Left lung (tissue), 4 donors: ENCODE measurements at regions not wholly inside any gene's neighbourhood (a gene's known extent, or its start where the extent isn't known, plus 50 kb on each side); places are given as distances from the start of the nearest gene placed in this dataset.

Experiments used
- ATAC-seq: fragments of 200-7000 bp; cut with Tn5 transposase; one replicate; pipeline ENCODE4 v1.9.1; 2020; ENCODE audit warnings: moderate library complexity
- DNase-seq, 4 donors: peaks; one replicate each; pipeline ENCODE4 v3.0.0-alpha.2; 2013 to 2020
- H3K27ac ChIP-seq, 2 donors: fragments of 200-600 bp; sonication (generic) in 1 of 2; one replicate each; pipeline versions ENCODE4 v1.5.0 to v1.8.0; 2020 to 2021
- H3K27me3 ChIP-seq, 2 donors: fragments of 200-600 bp; sonication (generic) in 1 of 2; one replicate each; pipeline versions ENCODE4 v1.5.0 to v1.8.0; 2020 to 2021
- H3K36me3 ChIP-seq, 2 donors: fragments of 200-600 bp; sonication (generic) in 1 of 2; one replicate each; pipeline versions ENCODE4 v1.5.0 to v1.8.0; 2020 to 2021
- H3K4me1 ChIP-seq, 2 donors: fragments of 200-600 bp; one replicate each; pipeline ENCODE4 v1.8.0; 2021
- H3K4me3 ChIP-seq, 2 donors: fragments of 200-600 bp; sonication (generic) in 1 of 2; one replicate each; pipeline versions ENCODE4 v1.5.0 to v1.8.0; 2020 to 2021; ENCODE audit warnings: mild to moderate bottlenecking in 1 of 2
- H3K9me3 ChIP-seq, 2 donors: fragments of 200-600 bp; sonication (generic) in 1 of 2; one replicate each; pipeline versions ENCODE4 v1.5.0 to v1.8.0; 2020 to 2021
- CTCF ChIP-seq, 2 donors: fragments of 200-600 bp; sonication (generic) in 1 of 2; IDR thresholded peaks; one replicate each; pipeline versions ENCODE4 v1.5.0 to v1.8.0; 2021; ENCODE audit warnings: antibody characterized with exemption in 2 of 2
- intact Hi-C, 2 donors: fragments of 100-400 bp; cut with DNase I; formaldehyde crosslinking; loops; one replicate each; pipeline versions ENCODE4 v1.11.2 to v1.14.2; 2022
- donor health status: DM: no; HTN: yes; CAD: no.
- donor health status: DM: no; HTN: no; CAD: no.

DNA sequence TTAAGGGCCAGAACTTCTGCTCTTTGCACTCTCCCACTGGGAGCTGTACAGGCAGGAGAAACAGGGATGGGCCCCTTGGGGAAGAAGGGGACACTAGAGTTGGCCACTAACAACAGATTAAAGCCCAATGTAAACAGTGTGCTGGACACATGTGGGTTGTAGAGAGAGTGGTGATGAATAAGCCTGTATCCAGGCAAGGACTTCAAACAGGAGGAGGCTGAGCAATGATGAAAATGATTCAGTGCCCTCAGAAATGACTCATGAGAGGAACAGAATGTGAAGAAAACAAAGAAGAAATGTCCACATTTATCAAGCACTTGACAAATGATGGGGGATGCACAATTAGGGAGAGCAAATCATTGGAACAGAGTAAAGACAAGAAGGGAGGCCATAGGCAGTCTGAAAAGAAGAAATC, 242.3 kb downstream of the TBX18 start:
- TF ChIP-seq CTCF (IDR thresholded peaks at IDR 0.05) = no peak
- no peak overlapping the region for H3K4me3 ChIP-seq
- no peaks in the 10 kb centered on the region for H3K27me3 ChIP-seq
- H3K9me3 ChIP-seq = no peaks in the 10 kb centered on the region
- H3K4me1 ChIP-seq = no peaks in the 10 kb centered on the region
- intact Hi-C loops = no loop called here
- H3K27ac ChIP-seq = no peak overlapping the region
- ATAC-seq = peak; percentile 29
- DNase-seq = no peak
- H3K36me3 ChIP-seq = no peaks in the 10 kb centered on the region

- no peak overlapping the region for H3K4me3 ChIP-seq
- no peaks in the 10 kb centered on the region for H3K27me3 ChIP-seq
- H3K9me3 ChIP-seq = no peaks in the 10 kb centered on the region
- intact Hi-C loops = no loop called here
- ATAC-seq (no peak), DNase-seq (no peak)
- TF ChIP-seq CTCF (IDR thresholded peaks at IDR 0.05) = no peak
- no peaks in the 10 kb centered on the region for H3K4me1 ChIP-seq
- H3K36me3 ChIP-seq = no peaks in the 10 kb centered on the region
- no peak overlapping the region for H3K27ac ChIP-seq
Observed at GRCh38 chr6:84521511-84521910, 242.9 kb downstream of the TBX18 start.

DNA sequence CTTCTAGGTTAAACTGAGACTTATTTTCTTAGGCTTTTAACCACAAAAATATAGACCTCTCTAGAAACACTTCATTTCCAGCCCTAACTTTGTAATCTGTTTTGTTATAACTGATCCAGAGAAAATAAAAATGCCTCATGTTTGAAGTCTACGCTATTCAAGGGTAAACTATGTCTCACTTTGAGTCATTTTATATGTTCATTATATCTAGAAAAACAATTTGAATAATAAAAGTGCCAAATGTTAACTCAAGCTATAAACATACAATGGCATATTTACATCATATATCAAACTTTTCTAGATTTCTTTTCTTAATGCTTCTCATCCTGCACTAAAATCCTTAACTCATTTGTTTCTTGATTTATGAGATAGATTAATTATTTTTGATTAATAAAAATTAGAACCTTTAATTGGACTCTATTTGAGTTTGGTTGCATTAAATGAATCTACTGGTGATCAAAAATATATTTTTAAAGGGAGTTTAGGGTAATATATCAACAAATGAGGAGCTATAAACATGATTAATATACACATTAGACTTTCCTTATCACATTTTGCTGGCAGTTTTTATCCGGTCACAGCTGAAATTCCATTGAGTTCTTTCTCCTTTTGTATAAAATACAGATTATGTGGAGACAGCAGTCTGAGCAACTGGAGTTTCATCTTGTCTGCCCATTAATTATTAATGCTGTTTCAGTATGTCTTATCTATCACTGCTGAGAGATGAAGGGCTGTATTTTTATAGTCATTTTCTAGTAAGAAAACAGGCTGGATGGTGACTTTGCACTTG, 246.5 kb downstream of the TBX18 start:
- no peaks in the 10 kb centered on the region for H3K27me3 ChIP-seq
- ATAC-seq = no peak
- no peak overlapping the region for H3K4me3 ChIP-seq
- no peak for TF ChIP-seq CTCF (IDR thresholded peaks at IDR 0.05)
- peak in 2 of 4 donors; percentile 11 to 13 for DNase-seq
- no peaks in the 10 kb centered on the region for H3K9me3 ChIP-seq
- no peak overlapping the region for H3K27ac ChIP-seq
- intact Hi-C loops = no loop called here
- H3K4me1 ChIP-seq = no peaks in the 10 kb centered on the region
- no peaks in the 10 kb centered on the region for H3K36me3 ChIP-seq

GRCh38 chr6:84516154-84516553, 248.2 kb downstream of the TBX18 start:
- no peak for ATAC-seq
- intact Hi-C loops = no loop called here
- Histone ChIP-seq H3K27me3 (no peaks in the 10 kb centered on the region), H3K27ac (no peak overlapping the region), H3K36me3 (no peaks in the 10 kb centered on the region), H3K4me3 (no peak overlapping the region), H3K4me1 (no peaks in the 10 kb centered on the region), H3K9me3 (no peaks in the 10 kb centered on the region)
- no peak for DNase-seq
- TF ChIP-seq CTCF (IDR thresholded peaks at IDR 0.05) = no peak

DNA sequence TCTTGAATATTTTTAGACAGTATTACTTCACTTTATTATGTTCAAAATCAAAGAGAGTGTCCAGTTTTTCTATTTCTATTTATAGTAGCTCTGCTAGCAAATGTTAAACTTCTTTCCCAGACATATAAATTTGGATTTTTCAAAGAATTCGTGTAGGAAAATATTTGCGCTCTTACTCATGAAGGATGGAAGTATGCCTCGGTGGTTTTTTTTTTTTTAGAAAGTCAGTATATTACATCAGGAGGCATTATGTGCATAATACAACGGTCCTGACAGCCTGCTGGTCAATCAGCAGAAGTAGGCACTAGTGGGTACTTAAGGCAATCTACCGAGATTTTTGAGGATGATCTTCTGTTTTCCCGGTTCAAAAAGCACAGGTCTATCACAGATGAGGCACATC, 249.3 kb downstream of the TBX18 start:
- no peaks in the 10 kb centered on the region for H3K27me3 ChIP-seq
- intact Hi-C loops = no loop called here
- H3K4me3 ChIP-seq = no peak overlapping the region
- ATAC-seq = no peak
- no peaks in the 10 kb centered on the region for H3K4me1 ChIP-seq
- no peaks in the 10 kb centered on the region for H3K36me3 ChIP-seq
- H3K9me3 ChIP-seq = no peaks in the 10 kb centered on the region
- H3K27ac ChIP-seq = no peak overlapping the region
- DNase-seq = no peak
- no peak for TF ChIP-seq CTCF (IDR thresholded peaks at IDR 0.05)
